HG02870 (cell line): ENCODE measurements at regions not wholly inside any gene's neighbourhood (a gene's known extent, or its start where the extent isn't known, plus 50 kb on each side); places are given as distances from the start of the nearest gene placed in this dataset.

ENCODE experiments used
- ATAC-seq: cut with Tn5 transposase; IDR thresholded peaks from one replicate; pipeline ENCODE4 v1.9.1; 2021; ENCODE audit warnings: mild to moderate bottlenecking, moderate library complexity; ENCODE audit not compliant: unreplicated experiment

DNA sequence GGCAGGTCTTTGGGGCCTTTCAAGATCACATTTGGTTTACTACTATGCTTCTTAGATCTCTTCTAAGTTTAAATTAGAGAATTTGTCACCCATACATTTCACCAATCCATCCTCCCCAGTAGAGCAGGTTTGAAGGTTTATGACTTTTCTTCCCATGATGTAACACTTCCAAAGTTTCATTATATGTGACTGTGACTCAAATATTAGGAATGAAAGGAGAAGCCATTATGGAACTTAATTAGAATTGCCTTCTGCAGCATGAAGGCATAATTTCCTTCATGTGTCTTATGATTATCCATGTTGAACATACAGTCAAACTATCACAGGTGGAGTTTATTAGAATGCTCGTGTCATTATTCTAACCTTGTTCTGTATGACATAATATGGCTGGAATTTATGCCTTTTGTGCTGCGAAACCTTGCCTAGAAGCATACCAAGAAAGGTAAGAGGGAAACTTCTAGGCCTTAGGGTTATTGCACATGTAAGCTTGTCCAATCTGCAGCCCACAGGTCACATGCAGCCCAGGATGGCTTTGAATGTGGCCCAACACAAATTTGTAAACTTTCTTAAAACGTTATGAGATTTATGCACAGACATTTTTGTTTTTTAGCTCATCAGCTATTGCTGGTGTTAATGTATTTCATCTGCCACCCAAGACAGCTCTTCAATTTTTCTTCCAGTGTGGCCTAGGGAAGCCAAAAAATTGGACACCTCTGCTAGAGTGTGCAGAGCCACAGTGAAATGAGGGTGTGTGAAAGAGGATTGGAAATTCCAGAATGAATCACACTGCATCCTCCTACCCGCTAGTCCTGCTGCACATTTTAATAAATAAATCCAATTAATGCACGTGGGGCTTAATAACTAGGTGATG, 133.6 kb downstream of the TMEM26 start:
- ATAC-seq = no peak

DNA sequence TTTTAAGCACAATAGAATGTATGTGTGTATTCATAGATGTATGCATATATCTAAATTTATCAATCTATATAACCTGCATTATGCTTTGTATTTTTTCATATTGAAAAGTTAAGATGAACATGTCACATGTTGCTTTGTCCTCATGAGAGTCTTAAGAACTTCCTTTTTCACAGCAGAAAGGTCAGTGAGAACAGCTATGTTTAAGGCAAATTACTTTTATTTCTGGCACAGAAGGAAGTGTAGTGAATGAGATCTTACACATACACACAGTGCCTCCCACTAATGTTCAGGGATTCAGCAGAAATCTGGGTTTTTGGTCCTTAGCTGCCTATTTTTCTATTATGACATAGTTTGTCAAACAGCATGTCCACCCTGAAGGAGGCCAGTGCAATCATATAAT, 134.8 kb downstream of the TMEM26 start:
- no peak for ATAC-seq

DNA sequence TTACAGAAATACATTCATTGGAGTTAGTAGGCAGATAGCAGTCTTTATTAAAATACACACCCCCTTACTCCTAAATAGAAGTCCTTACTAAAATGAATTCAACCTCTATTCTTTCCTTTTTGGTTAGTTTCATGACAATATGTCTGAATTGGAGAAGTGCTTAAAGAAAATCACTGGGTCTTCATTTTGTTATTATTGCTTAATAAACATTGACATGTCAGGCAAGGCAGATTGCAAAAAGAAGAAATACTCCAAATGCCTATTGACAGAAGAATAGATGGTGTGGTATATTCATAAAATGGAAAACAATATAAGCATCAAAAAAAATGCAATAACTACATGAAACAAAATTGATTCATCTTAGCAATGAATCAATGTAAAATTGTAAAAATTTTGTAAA, 135.5 kb downstream of the TMEM26 start:
- no peak for ATAC-seq

DNA sequence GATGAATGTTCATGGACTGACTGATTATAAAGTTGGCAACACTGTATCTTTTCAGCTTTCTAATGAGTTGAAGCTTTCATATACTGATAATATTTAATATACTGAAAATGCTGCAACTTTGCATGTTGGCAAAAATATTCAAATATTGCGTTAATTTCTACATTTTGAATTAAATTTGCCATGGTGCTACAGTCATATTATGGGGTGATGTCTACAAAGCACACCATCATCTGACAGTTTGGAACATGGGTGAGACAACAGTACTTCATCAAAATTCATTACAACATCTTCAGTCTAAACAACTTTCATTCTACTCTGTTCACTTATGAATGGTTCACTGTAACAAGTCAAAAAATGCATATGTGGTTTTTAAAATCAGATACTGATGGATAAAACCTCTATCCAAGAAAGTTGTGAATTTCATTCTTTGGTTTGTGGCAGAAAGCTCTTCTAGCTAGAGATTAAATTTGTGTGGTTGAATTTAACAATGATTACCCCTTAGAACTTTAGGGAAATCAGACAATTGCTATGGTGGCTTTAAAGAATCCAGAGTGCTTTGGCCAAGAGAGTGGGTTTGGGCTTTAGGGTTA, 136.4 kb downstream of the TMEM26 start:
- no peak for ATAC-seq

DNA sequence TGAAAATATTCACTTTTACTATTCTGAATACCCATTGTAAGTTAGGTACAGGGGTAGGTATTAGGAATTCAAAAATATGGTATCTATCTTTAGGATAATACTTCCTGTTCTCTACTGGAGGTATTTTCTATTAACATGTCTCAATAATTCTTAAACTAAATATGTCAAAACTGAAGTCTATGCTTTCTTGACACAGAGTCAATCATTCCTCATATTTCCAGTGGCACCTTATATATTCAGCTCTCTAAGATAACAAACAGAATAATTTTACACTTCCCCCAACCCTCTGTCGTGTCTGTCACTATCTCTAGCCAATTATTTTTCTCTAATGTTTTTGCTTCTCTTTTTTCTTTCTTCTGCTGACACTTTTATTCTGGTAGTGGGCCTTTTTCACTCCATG, 138.9 kb downstream of the TMEM26 start:
- ATAC-seq = no peak

DNA sequence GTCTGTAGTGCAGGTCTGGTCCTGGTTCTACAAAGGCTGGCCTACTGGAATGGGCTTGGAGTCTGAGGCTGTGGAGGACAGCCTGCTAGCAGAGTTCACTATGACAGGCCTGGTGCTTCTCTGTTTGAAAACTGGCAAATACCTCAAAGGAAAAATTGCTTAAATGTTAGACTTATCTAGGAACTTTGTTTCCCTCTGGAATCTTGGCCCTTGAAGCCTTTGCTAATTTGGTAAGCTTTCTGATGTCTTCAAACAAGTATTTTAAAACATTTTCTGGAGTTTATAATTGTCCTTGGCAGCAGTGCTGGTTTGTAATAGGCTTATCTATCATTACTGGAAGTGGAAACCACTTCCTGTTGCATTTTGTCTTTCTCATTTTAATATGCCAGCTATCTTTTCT, 139.7 kb downstream of the TMEM26 start:
- no peak for ATAC-seq

DNA sequence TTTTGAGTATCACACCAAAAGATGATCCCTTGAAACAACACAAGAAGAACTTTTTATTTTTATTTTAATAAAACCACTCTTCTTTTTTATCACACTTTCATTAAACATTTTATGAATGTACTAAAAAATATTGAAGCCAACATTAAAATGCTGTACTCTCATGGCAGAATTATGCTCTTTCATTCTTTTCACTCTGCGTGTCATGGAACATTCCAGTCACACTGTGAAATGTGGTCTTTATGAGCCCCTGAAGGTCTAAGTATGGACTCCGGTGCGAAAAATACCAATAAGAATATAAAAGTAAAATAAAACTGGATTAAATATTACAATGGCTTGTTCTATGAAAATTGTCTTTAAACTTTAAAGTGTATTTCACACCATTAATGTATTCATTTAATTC, 148.4 kb downstream of the TMEM26 start:
- no peak for ATAC-seq

DNA sequence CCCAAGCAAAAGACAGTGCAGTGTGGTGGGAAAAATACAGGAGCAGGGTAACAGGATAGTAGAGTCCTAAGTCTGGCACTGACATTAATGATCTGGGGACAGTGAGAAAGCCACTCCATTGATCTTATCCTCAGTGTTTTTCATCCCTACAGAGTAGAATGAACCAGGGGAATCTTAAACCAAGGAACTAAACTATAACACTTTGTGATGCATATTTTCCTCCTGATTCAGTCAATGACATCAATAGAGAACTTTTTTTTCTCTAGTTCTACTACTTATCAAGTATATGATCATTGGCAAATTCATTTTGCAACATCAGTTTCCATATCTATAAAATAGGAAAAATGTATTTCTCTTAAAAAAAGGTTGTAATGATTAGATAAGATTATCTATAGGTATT, 151.1 kb downstream of the TMEM26 start:
- ATAC-seq = no peak

DNA sequence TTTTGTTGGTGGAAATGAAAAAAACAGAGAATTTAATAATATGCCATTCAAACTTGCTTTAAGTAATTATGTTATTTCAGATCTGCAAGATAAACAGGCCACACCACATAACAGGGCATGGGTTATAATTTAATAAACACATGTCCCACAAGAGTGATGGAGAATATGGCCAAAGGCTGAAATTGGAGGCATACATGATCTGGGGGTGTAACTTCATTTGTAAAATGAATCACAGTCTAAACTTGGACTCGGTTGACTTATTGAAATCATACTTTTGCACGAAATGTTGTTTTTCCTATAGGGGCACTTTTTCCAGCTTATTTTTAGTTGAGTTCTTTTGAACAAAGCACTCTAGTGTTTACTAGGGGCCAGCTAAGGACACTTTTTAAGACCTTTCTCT, 151.6 kb downstream of the TMEM26 start:
- ATAC-seq = no peak

DNA sequence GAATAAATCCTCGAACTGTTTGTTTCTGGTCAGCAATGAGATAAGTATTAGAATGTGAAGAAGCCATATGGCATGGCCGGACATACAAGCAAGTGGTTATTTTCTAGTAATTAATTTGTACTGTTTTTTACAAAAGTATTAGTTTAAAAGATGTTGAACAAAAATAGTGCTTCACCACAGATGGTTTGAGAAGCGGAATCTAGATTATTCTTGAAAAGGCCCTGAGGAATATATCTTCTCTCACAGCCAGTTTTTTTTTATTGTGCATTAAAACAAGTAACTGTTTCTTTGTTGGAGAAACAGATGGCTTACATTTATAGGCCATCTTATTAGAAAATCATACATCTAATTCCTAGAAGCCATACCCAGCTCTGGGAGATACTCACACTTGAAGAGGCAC, 153.3 kb downstream of the TMEM26 start:
- no peak for ATAC-seq

DNA sequence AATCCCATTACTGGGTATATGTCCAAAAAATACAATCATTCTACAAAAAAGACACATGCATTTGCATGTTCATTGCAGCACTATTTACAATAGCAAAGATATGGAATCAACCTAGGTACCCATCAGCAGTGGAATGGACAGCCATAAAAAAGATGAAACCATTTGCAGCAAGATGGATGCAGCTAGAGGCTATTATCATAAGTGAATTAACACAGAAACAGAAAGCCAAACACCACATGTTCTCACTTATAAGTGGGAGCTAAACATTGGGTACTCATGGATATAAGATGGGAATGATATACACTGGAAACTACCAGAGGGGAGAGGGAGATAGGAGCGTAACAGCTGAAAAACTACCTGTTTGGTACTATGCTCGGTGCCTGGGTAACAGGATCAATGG, 154.0 kb downstream of the TMEM26 start:
- ATAC-seq = no peak

DNA sequence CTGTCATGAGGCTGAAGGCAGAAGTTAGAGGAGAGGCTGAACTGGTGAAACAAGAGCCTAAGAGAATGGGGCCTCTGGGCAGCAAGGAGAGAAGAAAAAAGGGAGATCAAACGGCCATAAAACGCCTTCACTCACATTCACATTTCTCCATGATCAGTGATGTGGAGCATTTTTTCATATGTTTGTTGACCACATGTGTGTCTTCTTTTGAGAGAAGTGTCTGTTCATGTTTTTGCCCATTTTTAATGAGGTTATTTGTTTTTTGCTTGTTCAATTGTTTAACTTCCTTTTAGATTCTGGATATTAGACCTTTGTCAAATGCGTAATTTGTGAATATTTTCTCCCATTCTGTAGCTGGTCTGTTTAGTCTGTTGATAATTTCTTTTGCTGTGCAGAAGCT, 155.0 kb downstream of the TMEM26 start:
- no peak for ATAC-seq

DNA sequence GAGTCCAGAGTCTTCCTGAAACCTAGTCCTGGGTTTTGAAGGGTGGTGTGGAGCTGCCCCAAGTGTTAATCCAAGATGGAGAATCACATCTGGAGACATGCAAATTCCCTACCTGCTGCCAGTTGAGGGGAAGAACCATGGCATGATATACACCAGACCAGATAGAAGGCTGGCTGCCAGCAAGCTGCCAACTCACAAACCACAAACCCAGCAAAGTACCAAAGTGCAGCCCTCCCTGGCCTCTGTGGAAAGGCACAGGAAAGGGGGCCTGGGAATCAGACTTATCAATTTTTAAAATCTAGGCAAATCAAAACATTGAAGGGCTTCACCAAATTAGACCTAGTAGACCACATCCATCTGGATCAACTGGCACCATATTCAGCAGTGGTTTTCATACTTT, 157.0 kb downstream of the TMEM26 start:
- no peak for ATAC-seq

DNA sequence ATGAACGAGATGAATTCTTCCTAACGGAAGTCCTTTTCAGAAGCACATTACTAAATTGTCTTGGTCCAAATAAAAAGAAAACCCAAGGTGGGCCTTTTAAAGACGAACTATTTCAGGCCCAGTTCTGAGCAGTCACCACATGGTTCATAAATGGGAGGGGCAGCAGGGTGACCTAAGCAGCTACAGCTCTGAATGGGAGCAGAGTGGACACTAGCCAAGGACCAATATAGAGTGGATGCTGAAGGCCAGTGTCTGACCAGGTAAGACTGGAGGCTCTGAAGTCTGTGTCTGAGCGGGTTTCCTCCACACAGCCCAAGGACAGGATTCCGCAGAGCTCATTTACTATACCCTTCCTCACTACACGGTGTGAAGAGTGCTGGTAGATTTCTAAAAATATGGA, 159.1 kb downstream of the TMEM26 start:
- ATAC-seq = no peak

DNA sequence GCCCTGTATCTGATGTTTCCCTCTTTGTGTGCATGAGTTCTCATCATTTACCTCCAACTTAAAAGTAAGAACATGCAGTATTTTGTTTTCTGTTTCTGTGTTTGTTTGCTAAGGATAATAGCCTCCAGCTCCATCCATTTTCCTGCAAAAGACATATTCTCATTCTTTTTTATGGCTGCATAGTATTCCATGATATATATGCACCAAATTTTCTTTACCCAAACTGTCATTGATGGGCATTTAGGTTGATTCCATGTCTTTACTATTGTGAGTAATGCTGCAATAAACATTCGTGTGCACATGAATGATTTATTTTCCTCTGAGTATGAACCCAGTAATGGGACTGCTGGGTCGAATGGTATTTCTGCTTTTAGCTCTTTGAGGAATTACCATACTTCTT, 163.4 kb downstream of the TMEM26 start:
- ATAC-seq = no peak

DNA sequence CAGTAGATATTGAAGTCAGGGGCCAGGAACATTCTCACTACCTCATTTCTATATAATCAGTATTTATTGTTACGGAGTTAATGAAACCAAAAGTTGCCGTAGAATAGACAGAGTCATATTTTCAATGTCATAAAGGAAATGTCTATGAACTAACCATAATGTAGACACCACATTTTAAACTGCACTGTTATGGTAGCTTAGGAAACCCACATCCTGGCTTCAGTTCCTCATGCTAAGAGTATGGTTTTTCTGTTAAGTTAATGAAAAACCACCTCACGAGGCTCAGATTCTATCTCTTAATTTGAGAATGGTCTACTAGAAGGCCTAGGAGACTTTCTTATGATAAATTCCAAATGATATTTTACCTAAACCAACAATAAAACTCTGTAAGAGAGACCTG, 166.5 kb downstream of the TMEM26 start:
- peak; percentile 100 for ATAC-seq

DNA sequence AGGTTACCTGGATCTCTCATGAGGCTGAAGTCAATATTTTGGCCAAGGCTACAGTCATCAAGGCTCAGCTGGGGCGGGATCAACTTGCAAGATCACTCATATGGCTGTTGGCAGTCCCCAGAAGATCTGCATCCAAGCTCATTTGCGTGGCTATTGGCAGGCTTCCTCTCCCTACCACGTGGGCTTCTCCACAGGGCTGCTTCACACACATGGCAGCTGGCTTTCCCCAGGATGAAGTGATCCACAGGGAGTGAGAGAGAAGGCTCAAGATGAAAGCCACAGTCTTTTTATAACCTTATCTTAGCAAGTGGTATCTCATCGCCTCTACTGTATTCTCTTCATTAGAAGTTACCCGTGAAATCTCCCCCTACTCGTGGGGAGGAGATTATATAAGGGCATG, 167.4 kb downstream of the TMEM26 start:
- ATAC-seq = no peak

DNA sequence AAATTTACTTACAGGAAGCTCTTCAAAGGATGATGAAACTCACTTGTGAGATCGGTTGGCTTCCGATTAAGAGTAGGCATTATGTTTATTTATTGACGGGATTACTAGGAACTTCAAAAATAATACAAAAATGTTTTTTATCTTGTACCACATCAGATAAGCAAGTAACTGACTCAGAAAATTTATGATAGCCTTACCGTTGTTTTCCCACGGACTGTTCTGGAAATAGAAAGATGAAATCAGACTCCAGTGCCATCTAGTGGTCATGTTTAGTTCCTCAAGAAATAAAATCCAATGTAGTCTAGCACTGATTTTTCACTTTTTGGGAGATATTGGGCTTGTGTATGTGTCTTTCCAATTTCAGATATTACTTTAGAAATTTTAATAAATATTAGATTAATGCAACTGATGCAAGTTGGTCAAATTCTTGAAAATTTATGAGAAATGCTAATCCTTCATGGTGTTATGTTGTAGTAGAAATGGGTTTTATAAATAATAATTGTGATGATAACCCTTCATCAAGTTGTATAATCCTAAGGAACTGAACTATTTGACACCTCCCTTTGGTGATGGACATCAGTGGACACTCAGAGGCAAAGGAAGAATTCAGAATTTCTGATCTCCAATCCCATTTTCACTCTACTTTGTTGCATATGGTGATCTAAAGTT, 168.8 kb downstream of the TMEM26 start:
- ATAC-seq = no peak

DNA sequence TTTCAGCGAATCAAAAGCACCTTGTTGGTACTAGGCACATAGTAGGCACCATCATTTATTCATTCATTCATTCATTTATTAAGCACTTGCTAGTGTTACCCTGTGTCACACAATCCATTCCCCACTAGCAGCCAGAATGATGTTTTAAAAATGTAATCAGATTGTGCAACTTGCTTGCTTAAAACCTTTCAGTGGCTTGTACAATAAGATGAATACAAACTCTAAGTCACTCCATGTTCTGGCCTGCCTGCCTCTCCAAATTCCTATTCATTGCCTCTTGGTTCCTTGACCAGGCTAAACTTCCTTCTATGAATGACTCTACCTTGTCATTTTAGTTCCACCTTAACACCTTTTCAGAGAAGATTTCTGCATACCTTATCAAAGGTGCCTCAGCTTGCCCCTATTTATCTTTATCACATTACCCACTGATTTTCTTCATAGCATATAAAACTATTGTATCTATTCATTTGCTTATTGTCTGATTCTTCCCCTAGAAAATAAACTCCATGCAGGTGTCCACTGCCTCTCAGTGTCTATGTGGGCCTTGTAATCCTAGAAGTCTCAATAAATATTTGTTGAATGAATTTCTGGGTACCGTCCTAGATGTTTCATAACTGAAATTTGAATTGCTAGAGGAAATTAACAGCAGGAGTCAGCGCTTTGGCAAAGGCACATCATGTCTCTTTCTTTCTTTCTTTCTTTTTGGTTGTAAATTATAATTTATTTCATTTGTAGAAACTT, 169.5 kb downstream of the TMEM26 start:
- no peak for ATAC-seq

DNA sequence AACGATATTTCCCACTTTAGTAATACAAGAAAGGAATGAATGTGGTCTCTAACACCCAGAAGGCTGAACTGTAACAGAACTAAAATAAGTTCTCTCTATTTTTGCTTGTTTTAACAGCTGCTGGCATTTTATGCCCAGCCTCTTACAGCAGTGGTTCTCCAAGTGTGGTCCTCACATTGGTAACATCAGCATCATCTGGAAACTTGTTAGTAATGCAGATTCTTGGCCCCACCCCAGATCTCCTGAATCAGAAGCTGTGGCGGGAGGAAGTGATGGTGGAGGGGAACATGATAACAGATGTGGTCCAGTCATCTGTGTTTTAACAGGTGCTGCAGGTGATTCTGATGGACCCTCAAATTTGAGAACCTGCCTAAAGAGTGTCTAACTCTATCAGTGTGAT, 170.1 kb downstream of the TMEM26 start:
- ATAC-seq = no peak

DNA sequence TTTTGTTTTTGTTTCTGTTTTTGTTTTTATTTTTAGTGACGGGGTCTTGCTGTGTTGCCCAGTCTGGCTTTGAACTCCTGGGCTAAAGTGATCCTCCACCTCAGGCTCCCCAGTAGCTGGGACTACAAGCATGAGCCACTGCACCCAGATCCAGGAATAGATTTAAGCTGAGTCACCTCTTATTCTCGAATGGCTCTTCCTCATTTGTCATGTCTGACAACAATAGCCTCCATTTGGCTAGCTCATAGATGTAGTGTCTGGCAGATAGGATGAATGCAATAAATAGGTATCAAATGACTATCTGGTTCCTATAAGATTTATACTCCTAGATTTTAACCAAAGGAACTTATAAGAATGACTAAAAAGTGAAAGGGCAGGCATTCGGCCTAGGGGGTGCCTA, 172.9 kb downstream of the TMEM26 start:
- no peak for ATAC-seq

DNA sequence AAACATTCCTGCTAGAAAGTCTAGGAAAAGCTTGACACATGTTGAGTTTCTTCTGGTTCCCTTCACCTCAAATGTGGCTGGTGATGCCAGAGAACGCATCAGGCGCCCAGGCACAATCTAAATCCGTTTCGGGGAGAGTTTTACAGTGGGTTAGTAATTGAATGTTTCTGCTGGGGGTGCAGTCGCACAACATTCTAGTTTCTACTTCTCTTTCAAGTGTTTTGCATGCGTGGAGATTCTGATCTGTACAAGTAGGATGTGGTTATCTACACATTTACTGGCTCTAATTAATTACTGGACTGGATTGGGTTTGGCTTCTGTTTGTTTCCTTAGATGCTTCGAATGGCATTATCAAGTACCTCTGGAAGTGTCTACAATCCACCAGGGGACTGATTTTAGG, 173.8 kb downstream of the TMEM26 start:
- ATAC-seq = no peak
